HUDEP-2 (cell line): ENCODE measurements at regions not wholly inside any gene's neighbourhood (a gene's known extent, or its start where the extent isn't known, plus 50 kb on each side); places are given as distances from the start of the nearest gene placed in this dataset.
"Not testable (repeated sequence)": the region's sequence is repeated elsewhere in the genome, so short reads cannot be mapped to it uniquely, and the experiment has no call there.

Source experiments
- DNase-seq, 76 experiments: peaks; one replicate each; lab custom pipeline; 2025; ENCODE audit not compliant: unreplicated experiment in 76 of 76; lab: John Stamatoyannopoulos, UW

DNA sequence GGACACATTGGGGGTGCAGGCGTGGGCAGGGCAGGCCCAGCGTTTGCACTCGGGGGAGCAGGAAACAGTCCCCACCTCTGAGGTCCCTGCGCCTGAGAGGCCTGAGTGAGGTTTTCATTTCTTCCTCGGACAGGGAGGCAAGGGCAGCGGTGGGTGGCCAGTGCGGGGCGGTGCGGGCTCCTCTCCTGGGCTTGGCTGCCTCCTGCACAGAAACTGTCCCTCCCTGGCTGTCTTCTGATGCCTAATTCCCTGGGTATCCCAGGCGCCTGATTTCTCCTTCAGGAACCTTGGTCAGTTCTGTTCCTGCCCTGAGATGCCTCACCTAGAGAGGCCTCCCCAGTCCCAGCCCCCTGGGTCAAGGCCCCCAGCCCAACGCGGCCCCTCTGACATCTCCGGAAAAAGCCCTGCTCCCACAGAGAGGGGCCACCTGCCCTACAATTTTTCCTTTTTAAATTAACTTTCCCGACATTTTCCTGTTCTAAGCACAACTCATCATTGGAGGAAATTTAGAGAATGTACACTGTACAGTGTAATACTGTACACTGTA is 260.3 kb downstream of the ADGRD1 start:
- no peak for DNase-seq

DNA sequence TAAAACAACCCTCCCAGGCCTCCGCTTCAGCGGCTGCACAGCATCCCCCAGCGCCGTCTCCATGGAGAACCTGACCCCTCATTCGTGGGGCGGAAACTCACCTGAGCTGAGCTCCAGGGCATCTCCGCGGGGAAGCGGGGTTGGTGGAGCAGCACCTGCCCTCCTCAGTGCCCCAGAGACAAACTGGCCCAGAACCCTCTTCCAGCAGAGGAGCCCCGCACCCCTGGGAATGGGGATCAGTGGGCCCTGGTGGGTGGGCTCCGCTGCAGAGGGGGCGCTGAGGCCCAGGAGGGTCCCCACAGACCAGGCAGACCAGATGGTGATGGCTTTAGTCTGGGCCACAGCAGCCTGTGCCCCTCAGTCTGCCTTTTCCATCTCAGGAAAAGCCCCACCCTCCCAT is 261.2 kb downstream of the ADGRD1 start:
- DNase-seq: not testable (repeated sequence)

DNA sequence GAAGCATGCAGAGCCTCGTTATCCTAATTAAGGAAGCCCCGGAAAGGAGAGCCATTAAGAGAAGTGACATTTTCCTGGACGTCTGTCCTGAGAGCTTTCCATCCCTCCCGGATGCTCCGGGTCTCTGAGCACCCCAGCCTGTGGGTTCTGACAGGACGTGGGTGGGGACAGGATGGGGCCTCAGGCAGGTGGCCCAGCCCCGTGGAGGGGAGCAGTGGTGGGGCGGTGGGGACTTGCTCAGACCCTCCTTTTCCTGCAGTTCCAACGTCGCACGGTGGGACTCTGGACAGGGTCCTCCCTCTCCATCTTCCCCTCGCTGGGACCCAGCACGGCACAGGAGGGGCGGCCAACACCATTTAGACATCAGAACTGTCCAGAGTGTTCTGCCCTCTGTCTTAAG is 262.9 kb downstream of the ADGRD1 start:
- not testable (repeated sequence) for DNase-seq

DNA sequence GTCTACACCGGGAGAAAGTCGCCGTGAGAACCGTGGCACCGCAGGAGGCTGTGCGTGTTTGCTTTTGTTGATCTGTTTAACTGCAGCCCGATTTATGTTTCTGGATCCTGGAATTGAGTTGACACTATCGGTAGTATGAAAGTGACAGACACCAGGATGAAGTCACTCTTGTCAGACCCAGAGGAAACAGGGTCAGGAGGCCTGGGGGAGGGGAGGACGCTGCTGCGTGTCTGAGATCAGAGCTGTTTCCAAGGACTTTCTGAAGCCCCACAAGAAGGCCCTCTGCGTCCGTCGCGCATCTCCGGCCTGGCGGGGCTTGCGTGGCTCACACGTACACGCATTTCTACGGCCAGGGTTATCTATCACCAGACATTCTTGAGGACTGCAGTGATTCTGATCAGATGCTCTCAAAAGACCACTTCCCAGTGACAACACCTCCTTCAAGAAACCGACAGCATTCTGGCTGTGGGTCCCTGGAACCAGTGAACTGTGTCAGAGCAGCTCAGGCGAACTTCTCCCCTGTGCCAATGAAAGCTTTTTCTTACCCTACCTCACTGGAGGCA is 263.4 kb downstream of the ADGRD1 start:
- DNase-seq: no peak

- no peak for DNase-seq
Observed at GRCh38 chr12:131218026-131218922, 264.6 kb downstream of the ADGRD1 start.

DNA sequence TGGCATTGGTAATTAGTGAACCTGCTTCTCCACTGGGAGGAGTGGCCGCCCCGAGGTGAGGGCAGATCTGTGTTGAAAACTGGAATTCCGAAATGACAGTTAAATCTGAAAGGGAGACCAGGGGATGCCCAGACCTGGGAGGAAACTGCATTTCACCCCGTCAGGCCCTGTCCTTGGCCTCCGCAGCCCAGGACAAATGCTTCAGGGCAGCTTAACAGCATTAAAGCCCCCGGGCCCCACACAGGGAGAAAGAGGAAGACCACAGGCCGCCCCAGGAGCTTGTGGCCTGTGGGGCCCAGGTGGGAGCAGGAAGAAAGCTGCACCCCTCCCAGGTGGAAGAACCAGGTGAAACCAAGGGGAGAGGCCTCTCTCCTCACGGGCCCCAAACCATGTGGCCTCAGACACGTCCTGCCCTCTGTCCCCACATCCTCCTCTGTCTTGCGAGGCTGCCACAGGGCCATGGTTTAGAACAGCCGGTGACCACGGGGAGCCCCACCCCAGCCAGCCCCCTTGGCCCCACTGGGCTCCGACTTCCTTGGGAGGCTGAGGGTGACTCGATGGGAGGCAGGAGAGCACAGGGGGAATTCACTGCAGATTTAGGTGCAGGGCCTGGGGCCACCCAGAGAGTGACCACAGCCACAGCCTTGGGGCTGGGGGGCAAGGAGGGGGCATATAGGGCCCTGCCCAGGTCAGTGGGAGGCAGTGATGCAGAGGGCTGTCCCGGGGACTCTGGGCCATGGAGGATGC is 265.4 kb downstream of the ADGRD1 start:
- no peak for DNase-seq

DNA sequence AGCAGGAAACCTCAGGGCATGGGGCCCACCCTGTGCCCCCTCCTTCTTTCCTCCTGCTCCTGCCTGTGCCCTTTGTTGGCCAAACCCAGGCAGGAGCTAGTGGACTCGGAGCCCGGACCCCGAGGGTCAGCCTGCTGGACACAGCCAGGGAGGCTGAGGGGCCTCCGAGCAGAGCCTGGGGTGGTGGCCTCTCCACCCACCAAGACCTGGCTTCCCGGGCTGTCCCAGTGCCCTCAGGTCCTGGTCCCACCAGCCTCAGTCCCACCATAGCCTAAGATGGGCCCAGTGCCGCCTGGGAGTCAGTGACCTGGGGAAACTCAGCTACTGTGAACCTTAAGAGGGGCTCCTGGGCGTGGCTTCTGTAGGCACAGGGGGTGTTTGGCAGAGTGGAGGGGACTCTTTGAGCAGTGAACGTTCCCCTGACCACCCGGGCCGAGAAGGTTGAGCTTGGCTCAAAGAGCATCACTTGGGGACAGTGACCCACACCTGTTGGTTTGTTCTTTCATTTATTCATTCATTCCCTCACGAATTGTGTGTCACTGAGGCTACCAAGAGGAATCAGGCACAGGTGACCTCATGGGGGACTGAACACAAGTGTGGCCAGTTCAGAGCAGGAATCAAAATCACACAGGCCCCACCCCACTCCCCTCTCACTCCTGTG is 266.1 kb downstream of the ADGRD1 start:
- DNase-seq: no peak

GRCh38 chr12:131220331-131220685 is 266.6 kb downstream of the ADGRD1 start:
- DNase-seq: no peak

DNA sequence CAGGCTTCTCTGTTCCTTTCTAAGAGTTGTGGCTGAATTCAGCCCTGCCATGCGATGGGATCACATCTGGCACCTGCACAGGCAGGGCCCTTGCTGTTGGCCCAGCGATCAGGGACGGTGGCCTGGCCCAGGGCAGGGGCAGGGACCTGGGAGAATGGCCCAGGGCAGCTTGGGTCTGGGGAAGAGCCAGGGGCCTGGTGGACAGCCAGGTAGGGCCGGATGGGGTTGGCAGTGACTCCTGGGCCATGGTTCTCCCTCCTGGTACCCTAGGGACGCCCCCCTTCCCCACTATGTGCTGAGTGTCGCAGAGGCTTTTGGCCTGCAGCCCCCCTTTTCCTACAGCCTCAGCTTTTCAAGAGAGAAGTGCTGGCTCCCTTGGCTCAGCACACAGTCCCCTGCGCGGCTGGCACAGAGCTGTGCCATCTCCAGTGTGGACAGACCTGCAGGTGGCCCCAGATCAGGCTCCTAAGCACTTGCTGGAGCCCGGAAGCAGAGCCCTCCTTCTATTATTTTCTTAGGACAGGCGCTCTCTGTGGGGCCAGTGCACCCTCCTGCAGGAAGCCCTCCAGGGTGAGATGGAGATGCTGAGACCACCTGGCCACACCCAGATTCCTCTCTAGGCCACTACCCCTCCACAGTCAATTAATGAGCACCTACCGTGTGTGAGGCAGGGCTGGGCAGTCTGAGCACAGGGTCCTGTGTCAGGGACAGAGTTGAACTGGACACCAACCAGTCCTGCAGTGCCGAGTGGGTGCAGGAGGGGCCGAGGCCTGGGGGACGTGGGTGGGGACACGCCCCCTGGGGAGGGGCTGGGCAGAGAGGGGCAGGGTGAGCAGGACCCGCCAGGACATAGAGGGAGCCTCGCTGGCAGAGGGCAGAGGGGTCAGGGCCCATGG is 267.6 kb downstream of the ADGRD1 start:
- no peak for DNase-seq

DNA sequence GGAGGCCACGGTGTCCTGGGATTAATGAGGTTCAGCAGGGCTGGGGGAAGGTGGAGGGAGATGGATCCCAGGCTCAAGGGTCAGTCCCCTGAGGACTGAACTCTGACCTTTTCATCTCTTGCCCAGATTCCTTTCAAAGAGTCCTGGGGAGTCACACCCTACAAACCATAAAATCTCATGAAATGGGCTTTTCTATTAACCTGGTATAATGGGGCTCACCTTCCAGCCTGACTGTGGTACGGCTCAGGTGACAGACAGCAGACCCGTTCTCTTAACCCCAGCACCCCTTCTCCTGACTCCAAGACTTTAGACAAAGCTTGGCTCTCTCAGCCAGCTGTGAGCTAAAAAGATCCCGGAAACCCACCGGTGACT is 268.2 kb downstream of the ADGRD1 start:
- DNase-seq: no peak

- DNase-seq: peak in 18 of 76 experiments; percentile 7 to 54 (median 21)
Observed at GRCh38 chr12:131222329-131223139, 268.8 kb downstream of the ADGRD1 start.

GRCh38 chr12:131223171-131223761 is 269.6 kb downstream of the ADGRD1 start:
- no peak for DNase-seq

DNA sequence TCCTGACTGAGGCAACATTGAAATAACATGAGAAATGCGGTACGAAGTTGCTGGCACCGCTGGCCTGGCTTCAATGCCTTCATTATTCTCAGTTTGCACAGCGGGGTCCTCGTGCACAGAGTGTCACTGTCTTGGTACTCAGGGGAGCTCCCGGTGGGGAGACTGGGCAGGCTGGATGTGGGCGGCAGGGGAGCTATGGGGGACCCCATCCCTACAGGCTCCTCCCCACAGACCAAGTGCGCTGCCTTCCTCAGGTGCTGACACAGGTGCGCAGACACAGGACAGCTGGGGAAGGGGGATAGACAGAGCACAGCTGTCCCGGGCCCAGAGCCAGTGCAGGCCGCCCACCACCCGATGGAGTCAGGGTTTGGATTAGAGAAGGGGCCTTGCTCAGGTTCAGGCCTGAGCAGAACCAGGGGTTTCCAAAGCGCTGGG is 270.1 kb downstream of the ADGRD1 start:
- DNase-seq: peak in 1 of 76 experiments; percentile 13

DNA sequence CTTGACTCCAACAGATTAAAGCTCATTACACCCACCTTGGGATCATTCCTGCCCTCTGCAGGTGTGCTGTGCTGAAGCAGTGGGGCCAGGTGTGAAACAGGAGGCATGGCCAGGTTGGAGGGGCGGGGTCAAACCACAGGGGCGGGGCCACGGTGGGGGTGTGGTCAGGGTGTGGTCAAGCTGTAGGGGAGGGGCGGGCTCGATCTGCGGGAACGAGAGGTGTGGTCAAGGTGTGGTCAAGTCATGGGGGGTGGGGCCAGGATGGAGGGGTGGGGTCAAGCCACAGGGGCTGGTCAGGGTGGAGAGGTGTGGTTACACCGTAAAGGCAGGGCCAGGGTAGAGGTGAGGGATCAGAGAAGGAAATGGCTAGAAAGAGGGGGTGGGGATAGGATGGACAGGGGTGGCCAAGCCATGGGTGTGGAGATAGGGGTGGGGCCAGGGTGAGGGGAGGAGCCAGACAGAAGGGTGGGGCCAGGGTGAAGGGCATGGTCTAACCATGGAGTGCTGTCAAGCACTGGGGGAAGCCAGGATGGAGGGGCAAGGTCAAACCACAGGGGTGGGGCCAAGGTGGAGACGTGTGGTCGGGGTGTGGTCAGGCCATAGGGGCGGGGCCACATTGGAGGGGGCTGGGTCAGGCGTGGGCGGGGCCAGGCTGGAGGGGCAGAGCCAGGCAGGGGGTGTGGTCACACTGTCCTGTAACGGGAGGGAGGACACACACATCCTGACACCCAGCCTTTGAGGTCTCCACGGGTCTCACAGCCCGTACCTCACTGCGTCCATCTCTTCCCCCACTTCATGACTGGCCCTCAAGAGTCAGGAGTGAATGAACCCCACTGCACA is 270.7 kb downstream of the ADGRD1 start:
- peak in 1 of 76 experiments; percentile 5 for DNase-seq

- not testable (repeated sequence) for DNase-seq
Observed at GRCh38 chr12:131225066-131225380, 271.3 kb downstream of the ADGRD1 start.

DNA sequence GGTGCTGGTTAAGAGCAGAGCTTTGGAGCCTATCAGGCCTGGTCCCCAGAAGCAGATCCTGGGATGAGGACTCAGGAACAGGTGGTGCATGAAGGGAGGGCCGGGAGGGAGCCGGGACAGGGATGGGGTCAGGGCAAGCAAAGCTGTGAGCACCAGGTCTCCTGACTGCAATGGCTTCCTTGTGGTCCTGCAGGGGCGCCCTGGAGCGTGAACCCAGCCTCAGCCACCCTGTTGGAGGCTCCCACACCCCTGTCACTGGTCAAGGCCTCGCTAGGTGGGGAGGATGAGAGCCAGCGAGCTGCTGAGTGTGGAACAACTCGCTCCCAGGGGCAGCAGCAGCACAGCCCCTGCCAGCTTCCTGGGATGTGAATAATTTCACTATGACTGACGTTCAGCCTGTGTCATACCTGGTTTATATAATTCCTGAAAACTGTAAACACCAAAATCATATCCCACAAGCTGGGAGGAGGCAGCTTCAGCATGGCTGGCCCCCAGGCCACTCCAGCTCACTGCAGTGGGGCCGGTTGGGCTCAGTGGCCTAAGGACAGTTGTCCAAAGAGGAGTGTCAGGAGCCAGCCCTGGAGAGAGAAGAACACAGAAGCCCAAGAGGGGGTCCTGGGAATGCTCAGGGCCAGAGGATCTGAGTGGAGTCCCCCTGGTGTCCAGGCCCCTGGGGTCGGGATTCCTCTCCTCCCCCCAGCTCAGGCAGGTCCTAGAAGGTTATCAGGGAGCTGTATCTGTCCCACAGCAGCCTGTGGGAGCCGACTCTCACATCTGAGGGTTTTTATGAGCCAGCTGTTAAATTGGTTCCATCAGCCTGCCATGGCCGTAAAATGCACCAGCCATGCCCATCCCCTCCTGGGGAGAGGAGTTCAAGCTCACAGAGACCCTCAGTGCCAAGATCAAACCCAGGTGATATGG is 272.9 kb downstream of the ADGRD1 start:
- DNase-seq: no peak

DNA sequence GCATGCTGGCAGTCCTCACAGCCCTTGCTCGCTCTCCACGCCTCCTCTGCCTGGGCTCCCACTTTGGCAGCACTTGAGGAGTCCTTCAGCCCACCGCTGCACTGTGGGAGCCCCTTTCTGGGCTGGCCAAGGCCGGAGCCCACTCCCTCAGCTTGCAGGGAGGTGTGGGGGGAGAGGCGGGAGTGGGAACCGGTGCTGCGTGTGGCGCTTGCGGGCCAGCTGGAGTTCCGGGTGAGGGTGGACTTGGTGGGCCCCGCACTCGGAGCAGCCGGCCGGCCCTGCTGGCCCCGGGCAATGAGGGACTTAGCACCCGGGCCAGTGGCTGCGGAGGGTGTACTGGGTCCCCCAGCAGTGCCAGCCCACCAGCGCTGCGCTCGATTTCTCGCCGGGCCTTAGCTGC is 273.9 kb downstream of the ADGRD1 start:
- DNase-seq: not testable (repeated sequence)
